COLO829 (cell line): ENCODE measurements at regions not wholly inside any gene's neighbourhood (a gene's known extent, or its start where the extent isn't known, plus 50 kb on each side); places are given as distances from the start of the nearest gene placed in this dataset.
"Not testable (repeated sequence)": the region's sequence is repeated elsewhere in the genome, so short reads cannot be mapped to it uniquely, and the experiment has no call there.

Source experiments
- DNase-seq: peaks from one replicate; pipeline ENCODE4 v3.0.0; 2012; ENCODE audit warnings: low spot score

DNA sequence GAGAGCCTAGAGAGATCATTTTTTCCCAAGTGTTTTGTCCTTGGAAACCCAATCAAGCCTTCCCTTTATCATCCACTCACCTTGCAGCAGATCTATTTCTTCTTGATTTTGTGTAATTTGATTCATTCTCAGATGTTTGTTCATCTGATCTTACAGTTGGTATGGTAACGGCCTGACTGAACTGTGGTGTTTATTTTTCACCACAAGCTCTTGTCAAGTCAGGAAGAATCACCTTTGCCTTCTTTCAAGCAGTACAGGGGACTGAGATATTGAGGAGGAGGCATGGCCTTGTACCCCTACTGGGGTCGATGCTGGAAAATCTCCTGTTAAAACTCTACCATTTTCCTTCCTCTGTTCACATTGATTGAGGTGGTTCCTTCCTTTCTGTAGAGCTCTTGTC, 361.4 kb upstream of the CFAP20DC start:
- no peak for DNase-seq

DNA sequence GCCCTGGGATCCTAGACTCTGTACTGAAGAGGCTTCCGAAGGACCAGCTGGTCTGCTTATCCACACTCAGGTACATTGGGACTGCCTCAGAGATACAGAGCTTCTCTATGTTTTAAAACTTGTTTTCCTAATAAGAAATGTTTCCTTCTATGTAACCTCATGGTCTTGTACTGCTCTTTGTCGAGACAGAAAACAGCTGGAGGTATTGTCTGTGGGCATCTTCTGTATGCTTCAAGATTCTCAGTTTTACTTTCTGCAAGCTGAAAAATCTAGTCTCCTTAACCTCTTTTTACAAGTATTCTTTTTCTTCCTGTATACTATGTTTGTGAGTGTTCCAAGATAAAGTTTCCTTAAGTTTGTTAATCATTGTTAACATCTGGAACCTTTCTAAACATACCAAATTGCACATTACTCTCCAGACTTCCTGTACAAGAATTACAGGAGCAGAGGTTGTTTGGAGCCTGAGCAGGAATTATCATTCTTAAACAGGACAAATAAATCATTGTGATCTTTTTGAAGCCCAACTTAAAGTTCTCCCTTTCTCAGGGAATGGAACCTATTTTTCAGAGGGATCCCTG, 358.3 kb upstream of the CFAP20DC start:
- no peak for DNase-seq

DNA sequence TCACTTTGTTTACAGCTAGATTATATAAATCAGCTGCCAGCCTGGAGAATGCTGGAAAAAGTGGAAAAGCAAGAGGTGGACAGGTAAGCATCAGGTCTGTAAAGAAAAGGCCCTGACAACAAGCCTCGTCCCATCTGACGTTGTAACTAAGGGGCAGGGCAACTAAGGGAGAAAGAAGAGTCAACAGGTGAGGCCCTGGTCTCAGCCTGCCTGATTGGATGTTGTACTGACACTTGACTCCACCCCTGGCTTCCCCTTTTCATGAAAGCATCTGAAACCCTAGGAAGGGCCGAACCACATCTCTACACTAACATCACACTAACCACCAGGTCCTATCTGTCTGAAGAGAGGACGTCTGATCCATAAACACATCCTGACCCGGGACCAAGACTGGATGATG, 357.6 kb upstream of the CFAP20DC start:
- no peak for DNase-seq

GRCh38 chr3:59406943-59407342, 357.1 kb upstream of the CFAP20DC start:
- no peak for DNase-seq

- DNase-seq, result no peak
Measured at GRCh38 chr3:59404851-59405250, 355.0 kb upstream of the CFAP20DC start.

GRCh38 chr3:59404064-59404463, 354.2 kb upstream of the CFAP20DC start:
- DNase-seq, result no peak

DNA sequence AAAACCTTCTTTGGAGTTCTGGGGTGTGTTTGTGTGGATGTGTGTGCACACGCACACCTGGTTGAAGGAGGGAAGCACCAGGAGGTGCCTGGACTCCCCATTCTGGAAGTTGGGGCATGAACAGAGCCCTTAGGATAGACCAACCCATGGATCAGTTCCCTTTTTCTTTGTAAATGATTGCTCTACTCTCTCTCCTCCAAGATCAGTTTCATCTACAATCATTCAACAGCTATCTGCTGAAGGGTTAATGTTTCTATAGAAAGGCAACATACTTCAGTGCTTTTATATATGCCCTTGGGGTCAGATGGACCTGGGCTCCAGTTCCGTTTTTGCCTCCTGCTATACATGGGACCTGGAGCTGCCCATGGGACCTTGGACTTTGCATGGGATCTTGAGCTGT, 352.1 kb upstream of the CFAP20DC start:
- no peak for DNase-seq

GRCh38 chr3:59392116-59392515, 342.3 kb upstream of the CFAP20DC start:
- peak; percentile 57 for DNase-seq

- DNase-seq, result no peak
Measured at GRCh38 chr3:59391131-59391530, 341.3 kb upstream of the CFAP20DC start.

GRCh38 chr3:59388555-59389270, 338.9 kb upstream of the CFAP20DC start:
- no peak for DNase-seq

DNA sequence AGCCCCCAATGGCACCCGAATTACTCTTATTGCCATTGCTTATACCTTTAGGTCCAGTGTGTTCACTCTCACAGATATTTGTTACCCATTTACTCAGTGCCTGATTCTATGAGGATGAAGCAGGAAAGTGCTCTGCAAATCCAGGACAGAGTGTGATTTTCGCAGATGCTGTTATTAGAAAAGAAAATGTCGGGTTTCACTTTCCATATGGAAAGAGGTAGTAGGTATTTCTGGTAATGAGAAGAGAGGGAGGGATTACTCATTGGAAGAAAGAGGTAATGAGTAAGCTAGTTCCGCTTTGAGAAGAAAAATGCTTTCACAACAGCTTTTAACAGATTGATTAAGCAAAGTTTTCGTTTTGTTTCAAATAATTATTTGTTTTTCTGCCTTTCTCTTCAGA, 336.3 kb upstream of the CFAP20DC start:
- DNase-seq, result no peak

- no peak for DNase-seq
Measured at GRCh38 chr3:59385547-59385946, 335.7 kb upstream of the CFAP20DC start.

DNA sequence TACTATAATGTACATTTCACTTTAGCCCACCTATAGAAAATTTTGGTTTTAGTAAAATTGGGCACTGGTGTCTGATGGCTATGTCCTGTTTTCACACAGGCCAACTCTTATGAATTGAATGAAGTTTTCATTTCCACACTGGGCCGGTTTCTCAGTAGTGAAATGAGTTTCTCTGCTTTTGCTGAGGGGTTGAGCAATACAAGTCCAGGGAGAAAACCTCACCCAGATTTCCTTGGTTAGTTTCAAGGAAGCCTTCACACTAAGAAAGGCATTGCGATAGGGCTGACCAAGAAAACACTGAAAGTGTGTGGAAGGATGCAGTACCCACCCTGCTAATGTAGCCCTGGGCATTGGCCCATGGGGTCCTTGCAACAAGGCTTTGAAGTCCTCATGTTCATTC, 331.5 kb upstream of the CFAP20DC start:
- DNase-seq, result no peak

DNA sequence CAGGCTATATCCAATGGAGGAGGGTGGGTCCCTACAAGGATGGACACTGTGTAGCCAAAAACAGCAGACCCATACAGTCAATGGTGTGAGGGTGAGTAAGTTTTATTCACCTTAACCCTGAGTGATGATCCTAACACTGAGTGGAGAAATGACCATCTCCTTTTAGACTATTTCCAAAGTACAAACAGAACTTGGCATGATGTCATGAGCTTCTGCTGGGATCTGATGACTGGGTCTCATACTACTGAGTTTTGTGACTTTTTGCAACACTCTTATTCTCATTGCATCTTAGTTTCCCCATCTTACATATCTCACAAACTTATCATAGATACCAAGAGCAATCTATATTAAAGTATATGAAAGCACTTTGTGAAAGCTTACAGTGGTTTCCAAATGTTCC, 330.3 kb upstream of the CFAP20DC start:
- no peak for DNase-seq

DNA sequence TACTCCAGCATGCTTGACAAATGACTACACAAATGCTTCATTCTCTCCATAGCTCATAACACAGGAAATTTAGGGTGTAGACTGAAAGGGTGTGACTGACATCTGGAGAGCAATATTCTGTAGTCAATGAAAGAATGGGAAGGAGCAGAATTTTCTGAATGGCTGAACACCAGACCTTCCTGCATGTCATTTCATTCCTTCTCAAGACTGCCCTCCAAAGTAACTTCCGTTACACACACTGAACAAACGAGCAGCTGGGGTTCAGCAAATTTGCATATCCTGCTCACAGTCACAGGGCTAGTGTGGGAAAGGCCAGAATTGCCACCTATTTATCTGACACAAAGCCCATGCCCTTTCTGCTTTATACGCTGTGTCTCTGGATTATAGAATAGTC, 325.0 kb upstream of the CFAP20DC start:
- no peak for DNase-seq

DNA sequence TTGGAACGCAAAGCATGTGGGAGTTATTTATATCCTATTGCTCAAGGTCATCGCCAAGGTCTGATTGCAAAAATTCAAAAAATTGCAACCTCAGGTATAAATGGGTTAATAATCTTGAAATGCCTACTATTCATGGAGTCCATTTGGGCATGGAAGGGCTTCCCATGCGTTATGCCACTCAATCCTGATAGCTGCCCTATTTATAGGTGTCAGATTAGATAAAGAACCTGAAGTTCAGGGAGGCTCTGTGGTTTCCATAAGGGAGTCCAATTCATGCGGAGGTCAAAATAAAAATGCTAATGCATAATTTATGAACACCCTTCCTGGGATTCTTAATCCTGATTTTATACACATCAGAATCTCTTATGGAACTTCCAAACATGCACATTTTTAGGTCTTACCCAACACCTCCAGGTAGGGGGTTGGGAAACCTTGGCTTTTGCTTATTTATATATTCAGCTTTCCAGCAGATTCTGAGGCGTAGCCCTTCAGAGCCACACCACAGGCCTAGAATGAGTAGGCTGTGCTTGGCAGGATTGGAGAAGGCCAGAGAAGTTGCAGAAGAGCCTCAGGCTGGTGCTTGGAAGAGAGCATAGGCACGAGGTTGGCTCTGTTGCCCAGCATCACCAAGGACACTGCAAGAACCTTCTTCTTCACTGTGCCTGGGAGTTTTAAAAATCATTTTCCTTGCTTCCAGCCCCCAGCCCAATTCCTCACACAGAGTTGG, 324.4 kb upstream of the CFAP20DC start:
- no peak for DNase-seq

GRCh38 chr3:59372346-59372745, 322.5 kb upstream of the CFAP20DC start:
- DNase-seq, result no peak

GRCh38 chr3:59368900-59369675, 319.3 kb upstream of the CFAP20DC start:
- DNase-seq, result no peak

- no peak for DNase-seq
Measured at GRCh38 chr3:59367150-59367549, 317.3 kb upstream of the CFAP20DC start.

GRCh38 chr3:59366218-59366617, 316.4 kb upstream of the CFAP20DC start:
- DNase-seq, result no peak

DNA sequence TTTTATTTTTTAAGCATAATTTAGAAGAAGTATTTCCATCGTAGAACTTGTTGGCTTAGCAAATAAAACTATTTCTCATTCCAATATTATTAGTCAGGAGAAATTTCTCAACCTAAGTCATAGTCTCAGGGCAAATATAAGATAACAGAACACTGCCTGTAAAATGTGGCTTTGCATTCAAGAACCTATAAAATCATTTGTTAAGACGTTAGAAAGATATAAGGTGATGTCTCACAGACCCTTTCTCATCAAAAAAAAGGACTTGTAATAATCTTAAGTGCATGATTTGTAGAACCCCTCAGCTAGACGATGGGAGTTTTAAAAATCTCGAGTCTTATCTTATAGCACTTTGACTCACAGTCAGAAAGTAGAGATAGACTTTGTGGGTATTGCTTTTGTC, 314.7 kb upstream of the CFAP20DC start:
- no peak for DNase-seq

GRCh38 chr3:59360312-59360711, 310.5 kb upstream of the CFAP20DC start:
- DNase-seq, result not testable (repeated sequence)

DNA sequence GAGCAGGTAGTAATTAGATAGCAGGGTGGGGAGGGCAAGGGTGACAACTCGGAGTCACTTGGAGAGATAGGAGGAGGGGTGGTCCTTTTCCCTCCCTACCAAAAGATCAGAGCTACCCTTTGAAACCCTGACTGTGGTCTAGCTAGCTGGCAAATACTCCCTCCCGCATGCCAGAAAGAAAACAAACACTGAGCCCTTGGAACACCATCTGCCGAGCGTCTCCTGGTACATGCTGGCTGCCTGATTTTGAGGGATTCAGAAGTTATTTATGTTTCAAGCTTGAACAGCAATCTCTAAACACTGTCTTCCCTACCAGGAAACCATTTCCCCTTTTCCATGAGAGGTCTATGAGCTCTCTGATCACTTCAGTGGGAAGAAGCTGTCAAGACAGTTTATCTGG, 291.6 kb upstream of the CFAP20DC start:
- DNase-seq, result no peak
